ENCODE measurements at regions not wholly inside any gene's neighbourhood (a gene's known extent, or its start where the extent isn't known, plus 50 kb on each side); places are given as distances from the start of the nearest gene placed in this dataset.

GRCh38 chr13:64314331-64314730, 2898.7 kb upstream of the PCDH20 start:
- TF ChIP-seq CTCF (IDR thresholded peaks at IDR 0.05) (no peak), MAX (CRISPR knock-in tag; IDR thresholded peaks at IDR 0.05) (no peak), E2F4 (CRISPR knock-in tag; IDR thresholded peaks at IDR 0.05; ENCODE audit: borderline replicate concordance, low read depth) (no peak), SOX15 (CRISPR knock-in tag; IDR thresholded peaks at IDR 0.05) (no peak), TCF7 (CRISPR knock-in tag; IDR thresholded peaks at IDR 0.05; ENCODE audit: low read depth) (no peak), USF2 (CRISPR knock-in tag; IDR thresholded peaks at IDR 0.05) (no peak), RELA (CRISPR knock-in tag; IDR thresholded peaks at IDR 0.05; ENCODE audit: borderline replicate concordance) (no peak), ZNF512 (CRISPR knock-in tag; IDR thresholded peaks at IDR 0.05; ENCODE audit: borderline replicate concordance) (no peak), OVOL2 (CRISPR knock-in tag; IDR thresholded peaks at IDR 0.05; ENCODE audit: borderline replicate concordance) (no peak), FOXP4 (CRISPR knock-in tag; IDR thresholded peaks at IDR 0.05) (no peak), IRF2 (CRISPR knock-in tag; IDR thresholded peaks at IDR 0.05; ENCODE audit: borderline replicate concordance, low read depth) (no peak)
